H9 (cell line): ENCODE measurements at regions not wholly inside any gene's neighbourhood (a gene's known extent, or its start where the extent isn't known, plus 50 kb on each side); places are given as distances from the start of the nearest gene placed in this dataset.
"Not testable (repeated sequence)": the region's sequence is repeated elsewhere in the genome, so short reads cannot be mapped to it uniquely, and the experiment has no call there.

Experiments used
- DNase-seq: peaks from one replicate; pipeline ENCODE4 v3.0.0-alpha.2; 2017
- H2AFZ ChIP-seq: one replicate; pipeline ENCODE4 v1.6.1; 2013; ENCODE audit warnings: mild to moderate bottlenecking, low read length, control low read depth, moderate library complexity
- H2AK5ac ChIP-seq: 2 replicates; pipeline ENCODE4 v1.6.1; 2013; ENCODE audit warnings: low read length, control low read depth, mixed read lengths; ENCODE audit not compliant: insufficient read length
- H2BK120ac ChIP-seq: one replicate; pipeline ENCODE4 v1.6.1; 2013; ENCODE audit warnings: low read depth, mild to moderate bottlenecking, low read length, control low read depth, inconsistent platforms; ENCODE audit not compliant: poor library complexity, severe bottlenecking
- H2BK12ac ChIP-seq: 2 replicates; pipeline ENCODE4 v1.6.1; 2013; ENCODE audit warnings: low read length, control low read depth, mixed read lengths, low read depth; ENCODE audit not compliant: insufficient read length
- H2BK15ac ChIP-seq: 2 replicates; pipeline ENCODE4 v1.6.1; 2013; ENCODE audit warnings: low read depth, low read length, control low read depth
- H2BK20ac ChIP-seq: one replicate; pipeline ENCODE4 v1.6.1; 2013; ENCODE audit warnings: low read depth, mild to moderate bottlenecking, low read length, control low read depth, inconsistent platforms; ENCODE audit not compliant: poor library complexity, severe bottlenecking
- H2BK5ac ChIP-seq: 2 replicates; pipeline ENCODE4 v1.6.1; 2013; ENCODE audit warnings: low read length, control low read depth, mixed read lengths; ENCODE audit not compliant: insufficient read length
- H3K14ac ChIP-seq: 2 replicates; pipeline ENCODE4 v1.6.1; 2013; ENCODE audit warnings: low read length, control low read depth; ENCODE audit not compliant: insufficient read depth
- H3K18ac ChIP-seq: 2 replicates; pipeline ENCODE4 v1.6.1; 2013; ENCODE audit warnings: low read depth, mild to moderate bottlenecking, mixed read lengths, low read length, control low read depth; ENCODE audit not compliant: insufficient read length
- H3K23ac ChIP-seq: 2 replicates; pipeline ENCODE4 v1.6.1; 2013; ENCODE audit warnings: low read length, control low read depth, mixed read lengths, low read depth; ENCODE audit not compliant: insufficient read length
- H3K23me2 ChIP-seq: 2 replicates; pipeline ENCODE4 v1.6.1; 2013; ENCODE audit warnings: low read depth, mild to moderate bottlenecking, mixed read lengths, low read length, control low read depth; ENCODE audit not compliant: insufficient read length, poor library complexity, severe bottlenecking
- H3K27ac ChIP-seq: 2 replicates; pipeline ENCODE4 v1.5.1; 2013; ENCODE audit warnings: low read length, control low read depth, mixed read lengths, low read depth; ENCODE audit not compliant: insufficient read length
- H3K27me3 ChIP-seq: 2 replicates; pipeline ENCODE4 v1.6.1; 2013; ENCODE audit warnings: low read length, control low read depth, inconsistent platforms; ENCODE audit not compliant: insufficient read depth
- H3K4ac ChIP-seq: 2 replicates; pipeline ENCODE4 v1.6.1; 2013; ENCODE audit warnings: low read depth, mild to moderate bottlenecking, control low read depth, inconsistent platforms, low read length, moderate library complexity
- H3K4me1 ChIP-seq: 2 replicates; pipeline ENCODE4 v1.6.1; 2013; ENCODE audit warnings: low read length, control low read depth, inconsistent platforms; ENCODE audit not compliant: insufficient read depth
- H3K4me2 ChIP-seq: 2 replicates; pipeline ENCODE4 v1.6.1; 2013; ENCODE audit warnings: low read length, control low read depth, mixed read lengths; ENCODE audit not compliant: insufficient read length, insufficient read depth
- H3K56ac ChIP-seq: 2 replicates; pipeline ENCODE4 v1.6.1; 2013; ENCODE audit warnings: low read depth, mild to moderate bottlenecking, mixed read lengths, low read length, control low read depth; ENCODE audit not compliant: insufficient read length
- H3K79me1 ChIP-seq: 2 replicates; pipeline ENCODE4 v1.6.1; 2013; ENCODE audit warnings: low read depth, mild to moderate bottlenecking, moderate library complexity, low read length, control low read depth, inconsistent platforms; ENCODE audit not compliant: insufficient read depth, poor library complexity, severe bottlenecking
- H3K79me2 ChIP-seq: 2 replicates; pipeline ENCODE4 v1.6.1; 2013; ENCODE audit warnings: low read length, control low read depth, inconsistent platforms; ENCODE audit not compliant: insufficient read depth
- H3K9ac ChIP-seq: 2 replicates; pipeline ENCODE4 v1.6.1; 2013; ENCODE audit warnings: low read length, control low read depth, mixed read lengths; ENCODE audit not compliant: insufficient read length; ENCODE audit errors: extremely low read depth
- H3K9me3 ChIP-seq: one replicate; pipeline ENCODE4 v1.6.1; 2013; ENCODE audit warnings: low read depth, low read length, inconsistent platforms; ENCODE audit not compliant: control insufficient read depth
- H3T11ph ChIP-seq: one replicate; pipeline ENCODE4 v1.6.1; 2013; ENCODE audit warnings: mild to moderate bottlenecking, low read length, control low read depth, inconsistent platforms
- H4K20me1 ChIP-seq: one replicate; pipeline ENCODE4 v1.6.1; 2013; ENCODE audit not compliant: control insufficient read depth, insufficient read length, insufficient read depth
- H4K5ac ChIP-seq: 2 replicates; pipeline ENCODE4 v1.6.1; 2013; ENCODE audit warnings: low read depth, mild to moderate bottlenecking, mixed read lengths, low read length, control low read depth; ENCODE audit not compliant: insufficient read length
- H4K8ac ChIP-seq: replicated peaks from 2 replicates; pipeline ENCODE4 v1.6.1; 2013; ENCODE audit warnings: low read length, control low read depth, mixed read lengths, low read depth; ENCODE audit not compliant: insufficient read length
- H4K91ac ChIP-seq: 2 replicates; pipeline ENCODE4 v1.6.1; 2013; ENCODE audit warnings: low read depth, mild to moderate bottlenecking, moderate library complexity, mixed read lengths, low read length, control low read depth; ENCODE audit not compliant: insufficient read length
- H3K27ac Mint-ChIP-seq, 3 experiments: 2 replicates in 2 of 3; 3 replicates in 1 of 3; pipeline ENCODE4 v1.8.0; 2020 to 2021; ENCODE audit warnings: mixed read lengths in 3 of 3, mild to moderate bottlenecking in 1 of 3, moderate library complexity in 1 of 3
- H3K27me3 Mint-ChIP-seq: 2 replicates; pipeline ENCODE4 v1.8.0; 2021; ENCODE audit warnings: low read depth, mild to moderate bottlenecking, moderate library complexity, mixed read lengths
- H3K36me3 Mint-ChIP-seq, 3 experiments: 2 replicates in 2 of 3; 3 replicates in 1 of 3; pipeline ENCODE4 v1.8.0; 2020 to 2021; ENCODE audit warnings: low read depth in 3 of 3, mixed read lengths in 3 of 3; ENCODE audit not compliant: insufficient read depth in 1 of 3
- H3K4me1 Mint-ChIP-seq, 2 experiments: 2 replicates each; pipeline ENCODE4 v1.8.0; 2020; ENCODE audit warnings: mixed read lengths in 2 of 2
- H3K4me3 Mint-ChIP-seq, 2 experiments: 2 replicates in 1 of 2; 3 replicates in 1 of 2; pipeline ENCODE4 v1.8.0; 2020 to 2021; ENCODE audit warnings: mild to moderate bottlenecking in 2 of 2, mixed read lengths in 2 of 2, moderate library complexity in 1 of 2
- H3K9me3 Mint-ChIP-seq, 2 experiments: 2 replicates in 1 of 2; 3 replicates in 1 of 2; pipeline ENCODE4 v1.8.0; 2020; ENCODE audit warnings: mild to moderate bottlenecking in 2 of 2, mixed read lengths in 2 of 2, moderate library complexity in 1 of 2
- CTCF ChIP-seq: fragments of 200-600 bp; sonication (generic); conservative IDR thresholded peaks from 3 replicates; pipeline ENCODE4 v1.8.0; 2021; ENCODE audit warnings: antibody characterized with exemption, mild to moderate bottlenecking
- WGBS: extraction: QIAGEN DNeasy Blood & Tissue Kit; methylation state at CpG from one replicate; pipeline ENCODE4 v1.1.7; 2013; ENCODE audit warnings: missing lambda C conversion rate, low lambda C conversion rate, mixed read lengths; ENCODE audit not compliant: insufficient read length; ENCODE audit errors: extremely low coverage; 5-methylcytosine and 5-hydroxymethylcytosine counted together

- Histone ChIP-seq H2BK15ac (no peak overlapping the region), H2BK5ac (no peak overlapping the region), H3K79me1 (no peaks in the 10 kb centered on the region), H3K18ac (no peak overlapping the region), H3K23me2 (no peaks in the 10 kb centered on the region), H4K20me1 (no peaks in the 10 kb centered on the region), H3K4me2 (no peak overlapping the region), H2AK5ac (no peak overlapping the region), H4K5ac (no peak overlapping the region), H2BK20ac (no peak overlapping the region), H3K9ac (no peak overlapping the region), H2AFZ (no peak overlapping the region), H4K91ac (no peak overlapping the region), H3K79me2 (no peaks in the 10 kb centered on the region), H3K27ac (no peak overlapping the region), H3T11ph (no peak overlapping the region), H3K56ac (no peak overlapping the region), H3K27me3 (no peaks in the 10 kb centered on the region), H2BK120ac (no peak overlapping the region), H2BK12ac (no peak overlapping the region), H3K14ac (no peak overlapping the region), H3K9me3 (no peaks in the 10 kb centered on the region), H3K4me1 (no peaks in the 10 kb centered on the region), H3K4ac (no peak overlapping the region), H4K8ac (no peak overlapping the region), H3K23ac (no peak overlapping the region)
- no peak overlapping the region for H3K4me3 Mint-ChIP-seq
- WGBS: no CpG with 5 or more reads among the region's 7 CpGs
- no peaks in the 10 kb centered on the region; a peak in 1 of 7 replicates for H3K36me3 Mint-ChIP-seq
- no peaks in the 10 kb centered on the region for H3K27me3 Mint-ChIP-seq
- no peak overlapping the region for H3K27ac Mint-ChIP-seq
- no peak for DNase-seq
- TF ChIP-seq CTCF: no peak
- H3K4me1 Mint-ChIP-seq: no peaks in the 10 kb centered on the region
- H3K9me3 Mint-ChIP-seq: no peaks in the 10 kb centered on the region
Measured at GRCh38 chr3:153503873-153504272, 341.8 kb downstream of the RAP2B start.

GRCh38 chr3:153506205-153506604 is 344.2 kb downstream of the RAP2B start:
- not testable (repeated sequence) for H3K27ac ChIP-seq, H3K79me1 ChIP-seq, H4K20me1 ChIP-seq, H3K4me3 Mint-ChIP-seq, H2BK20ac ChIP-seq, H3K4me1 ChIP-seq, H3K9me3 ChIP-seq, H3K27me3 ChIP-seq, H2BK120ac ChIP-seq, H3T11ph ChIP-seq, H3K4me2 ChIP-seq, H2BK5ac ChIP-seq, DNase-seq, H3K9me3 Mint-ChIP-seq, H3K9ac ChIP-seq, H3K4me1 Mint-ChIP-seq, H3K23ac ChIP-seq, H4K8ac ChIP-seq, H2BK15ac ChIP-seq, H2BK12ac ChIP-seq, H4K5ac ChIP-seq, H3K27me3 Mint-ChIP-seq, H2AFZ ChIP-seq, H3K36me3 Mint-ChIP-seq, H3K23me2 ChIP-seq, H4K91ac ChIP-seq, H3K14ac ChIP-seq, H3K27ac Mint-ChIP-seq, H3K79me2 ChIP-seq, H3K4ac ChIP-seq, H2AK5ac ChIP-seq, H3K56ac ChIP-seq, H3K18ac ChIP-seq
- no CpG with 5 or more reads among the region's 13 CpGs for WGBS
